ENCODE measurements at regions not wholly inside any gene's neighbourhood (a gene's known extent, or its start where the extent isn't known, plus 50 kb on each side); places are given as distances from the start of the nearest gene placed in this dataset.
"Not testable (repeated sequence)": the region's sequence is repeated elsewhere in the genome, so short reads cannot be mapped to it uniquely, and the experiment has no call there.

GRCh38 chr2:242004223-242004901 lies 134.8 kb downstream of the RTP5 start:
- Histone ChIP-seq H3K4me1 (no peaks in the 10 kb centered on the region), H3K27me3 (peaks cover 3% of the 10 kb centered on the region), H3K9me3 (no peaks in the 10 kb centered on the region), H3K36me3 (no peaks in the 10 kb centered on the region), H3K4me3 (no peak overlapping the region), H3K27ac (no peak overlapping the region)
- no peak for ATAC-seq
- TF ChIP-seq, protein P1, sequence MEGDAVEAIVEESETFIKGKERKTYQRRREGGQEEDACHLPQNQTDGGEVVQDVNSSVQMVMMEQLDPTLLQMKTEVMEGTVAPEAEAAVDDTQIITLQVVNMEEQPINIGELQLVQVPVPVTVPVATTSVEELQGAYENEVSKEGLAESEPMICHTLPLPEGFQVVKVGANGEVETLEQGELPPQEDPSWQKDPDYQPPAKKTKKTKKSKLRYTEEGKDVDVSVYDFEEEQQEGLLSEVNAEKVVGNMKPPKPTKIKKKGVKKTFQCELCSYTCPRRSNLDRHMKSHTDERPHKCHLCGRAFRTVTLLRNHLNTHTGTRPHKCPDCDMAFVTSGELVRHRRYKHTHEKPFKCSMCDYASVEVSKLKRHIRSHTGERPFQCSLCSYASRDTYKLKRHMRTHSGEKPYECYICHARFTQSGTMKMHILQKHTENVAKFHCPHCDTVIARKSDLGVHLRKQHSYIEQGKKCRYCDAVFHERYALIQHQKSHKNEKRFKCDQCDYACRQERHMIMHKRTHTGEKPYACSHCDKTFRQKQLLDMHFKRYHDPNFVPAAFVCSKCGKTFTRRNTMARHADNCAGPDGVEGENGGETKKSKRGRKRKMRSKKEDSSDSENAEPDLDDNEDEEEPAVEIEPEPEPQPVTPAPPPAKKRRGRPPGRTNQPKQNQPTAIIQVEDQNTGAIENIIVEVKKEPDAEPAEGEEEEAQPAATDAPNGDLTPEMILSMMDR (IDR thresholded peaks at IDR 0.05): no peak
- TF ChIP-seq POLR2AphosphoS5 (IDR thresholded peaks at IDR 0.05): no peak
- TF ChIP-seq EP300 (IDR thresholded peaks at IDR 0.05): no peak
- no peak for TF ChIP-seq POLR2A (IDR thresholded peaks at IDR 0.05)
- 71 to 83% methylated on average over 1 to 9 of the region's 30 CpGs for WGBS, 2 donors (ENCODE audit: low coverage in 1 of 2)

DNA sequence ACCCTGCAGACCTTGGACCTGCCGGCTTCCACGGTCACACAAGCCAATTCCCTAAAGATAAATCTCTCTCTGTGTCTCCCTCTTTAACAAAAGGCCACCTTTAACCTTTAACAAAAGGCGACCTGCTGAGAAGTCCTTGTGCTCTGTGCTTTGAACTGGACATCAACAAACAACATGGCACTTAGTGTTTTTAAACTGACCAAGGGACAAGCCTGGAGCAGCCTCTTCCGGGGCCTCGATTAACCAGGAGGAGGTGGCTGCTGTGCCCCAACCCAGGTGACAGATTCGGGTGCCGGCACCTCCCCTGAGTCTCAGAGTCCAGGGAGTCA lies 135.3 kb downstream of the RTP5 start:
- no peak for TF ChIP-seq POLR2AphosphoS5 (IDR thresholded peaks at IDR 0.05)
- TF ChIP-seq, protein P1 (IDR thresholded peaks at IDR 0.05): no peak
- WGBS, 2 donors (ENCODE audit: low coverage in 1 of 2): 61% methylated on average over 3 of the region's 7 CpGs; no CpG with 5 or more reads in 1 of the 2 donors
- no peaks in the 10 kb centered on the region for H3K36me3 ChIP-seq
- H3K4me3 ChIP-seq: no peak overlapping the region
- H3K4me1 ChIP-seq: no peaks in the 10 kb centered on the region
- no peaks in the 10 kb centered on the region for H3K9me3 ChIP-seq
- H3K27me3 ChIP-seq: no peaks in the 10 kb centered on the region
- no peak for ATAC-seq
- H3K27ac ChIP-seq: no peak overlapping the region

GRCh38 chr2:242006091-242006634 lies 136.6 kb downstream of the RTP5 start:
- not testable (repeated sequence) for H3K27ac ChIP-seq, H3K9me3 ChIP-seq, ATAC-seq, H3K4me3 ChIP-seq, H3K36me3 ChIP-seq, H3K27me3 ChIP-seq, H3K4me1 ChIP-seq
- 86 to 95% methylated on average over 5 to 8 of the region's 25 CpGs for WGBS, 2 donors (ENCODE audit: low coverage in 1 of 2)

DNA sequence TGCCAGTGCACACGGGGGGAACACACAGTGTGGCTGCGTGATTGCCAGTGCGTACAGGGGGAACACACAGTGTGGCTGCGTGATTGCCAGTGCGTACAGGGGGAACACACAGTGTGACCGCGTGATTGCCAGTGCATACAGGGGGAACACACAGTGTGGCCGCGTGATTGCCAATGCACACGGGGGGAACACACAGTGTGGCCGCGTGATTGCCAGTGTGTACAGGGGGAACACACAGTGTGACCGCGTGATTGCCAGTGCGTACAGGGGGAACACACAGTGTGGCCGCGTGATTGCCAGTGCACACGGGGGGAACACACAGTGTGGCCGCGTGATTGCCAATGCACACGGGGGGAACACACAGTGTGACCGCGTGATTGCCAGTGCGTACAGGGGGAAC lies 139.4 kb downstream of the RTP5 start:
- H3K27ac ChIP-seq, H3K27me3 ChIP-seq, ATAC-seq, H3K4me1 ChIP-seq, H3K36me3 ChIP-seq, H3K9me3 ChIP-seq, H3K4me3 ChIP-seq: not testable (repeated sequence)
- WGBS, 2 donors (ENCODE audit: low coverage in 1 of 2): 90% methylated on average over 10 of the region's 24 CpGs; no CpG with 5 or more reads in 1 of the 2 donors

DNA sequence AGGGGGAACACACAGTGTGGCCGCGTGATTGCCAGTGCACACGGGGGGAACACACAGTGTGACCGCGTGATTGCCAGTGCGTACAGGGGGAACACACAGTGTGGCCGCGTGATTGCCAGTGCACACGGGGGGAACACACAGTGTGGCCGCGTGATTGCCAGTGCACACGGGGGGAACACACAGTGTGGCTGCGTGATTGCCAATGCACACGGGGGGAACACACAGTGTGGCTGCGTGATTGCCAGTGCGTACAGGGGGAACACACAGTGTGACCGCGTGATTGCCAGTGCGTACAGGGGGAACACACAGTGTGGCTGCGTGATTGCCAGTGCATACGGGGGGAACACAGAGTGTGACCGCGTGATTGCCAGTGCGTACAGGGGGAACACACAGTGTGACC lies 140.3 kb downstream of the RTP5 start:
- ATAC-seq, H3K36me3 ChIP-seq, H3K4me3 ChIP-seq, H3K4me1 ChIP-seq, H3K27me3 ChIP-seq, H3K27ac ChIP-seq, H3K9me3 ChIP-seq: not testable (repeated sequence)
- WGBS, 2 donors (ENCODE audit: low coverage in 1 of 2): 82% methylated on average over 8 of the region's 24 CpGs; no CpG with 5 or more reads in 1 of the 2 donors

- H3K36me3 ChIP-seq, ATAC-seq: not testable (repeated sequence)
These were observed 141.0 kb downstream of the RTP5 start for GRCh38 chr2:242010252-242011166.

DNA sequence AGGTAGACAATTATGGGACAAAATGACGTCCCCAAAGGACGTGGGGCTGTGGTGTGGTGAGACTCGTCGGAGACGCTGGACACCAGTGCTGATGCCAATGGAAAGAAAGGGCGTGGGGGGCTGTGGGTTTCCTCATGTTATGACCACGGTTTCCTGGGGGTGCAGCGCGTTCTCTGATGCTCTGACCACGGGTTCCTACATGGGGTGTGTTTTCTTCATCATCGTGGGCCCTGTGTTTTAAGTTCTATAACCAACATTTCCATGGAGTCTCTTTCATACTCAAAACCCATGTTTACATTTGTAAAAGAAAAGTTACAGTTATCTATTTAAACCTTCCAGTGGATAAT lies 141.6 kb downstream of the RTP5 start:
- no peak overlapping the region for H3K27ac ChIP-seq
- peaks cover 6% of the 10 kb centered on the region for H3K27me3 ChIP-seq
- no peaks in the 10 kb centered on the region for H3K36me3 ChIP-seq
- no peak overlapping the region for H3K4me3 ChIP-seq
- TF ChIP-seq EP300 (IDR thresholded peaks at IDR 0.05) (no peak), POLR2AphosphoS5 (IDR thresholded peaks at IDR 0.05) (no peak), POLR2A (IDR thresholded peaks at IDR 0.05) (no peak)
- TF ChIP-seq, protein P1 (IDR thresholded peaks at IDR 0.05): no peak
- ATAC-seq: no peak
- no peaks in the 10 kb centered on the region for H3K4me1 ChIP-seq
- 61% methylated on average over 10 of the region's 11 CpGs; no CpG with 5 or more reads in 1 of the 2 donors for WGBS, 2 donors (ENCODE audit: low coverage in 1 of 2)
- no peaks in the 10 kb centered on the region for H3K9me3 ChIP-seq

More at GRCh38 chr2:242010252-242011166, 141.0 kb downstream of the RTP5 start:
- WGBS, 2 donors (ENCODE audit: low coverage in 1 of 2): 59 to 85% methylated on average over 9 to 11 of the region's 29 CpGs
- H3K9me3 ChIP-seq, H3K27me3 ChIP-seq, H3K4me1 ChIP-seq, H3K4me3 ChIP-seq, H3K27ac ChIP-seq: not testable (repeated sequence)

All from gastroesophageal sphincter (tissue), 4 donors.